ENCODE measurements at regions not wholly inside any gene's neighbourhood (a gene's known extent, or its start where the extent isn't known, plus 50 kb on each side); places are given as distances from the start of the nearest gene placed in this dataset.
"Not testable (repeated sequence)": the region's sequence is repeated elsewhere in the genome, so short reads cannot be mapped to it uniquely, and the experiment has no call there.

DNA sequence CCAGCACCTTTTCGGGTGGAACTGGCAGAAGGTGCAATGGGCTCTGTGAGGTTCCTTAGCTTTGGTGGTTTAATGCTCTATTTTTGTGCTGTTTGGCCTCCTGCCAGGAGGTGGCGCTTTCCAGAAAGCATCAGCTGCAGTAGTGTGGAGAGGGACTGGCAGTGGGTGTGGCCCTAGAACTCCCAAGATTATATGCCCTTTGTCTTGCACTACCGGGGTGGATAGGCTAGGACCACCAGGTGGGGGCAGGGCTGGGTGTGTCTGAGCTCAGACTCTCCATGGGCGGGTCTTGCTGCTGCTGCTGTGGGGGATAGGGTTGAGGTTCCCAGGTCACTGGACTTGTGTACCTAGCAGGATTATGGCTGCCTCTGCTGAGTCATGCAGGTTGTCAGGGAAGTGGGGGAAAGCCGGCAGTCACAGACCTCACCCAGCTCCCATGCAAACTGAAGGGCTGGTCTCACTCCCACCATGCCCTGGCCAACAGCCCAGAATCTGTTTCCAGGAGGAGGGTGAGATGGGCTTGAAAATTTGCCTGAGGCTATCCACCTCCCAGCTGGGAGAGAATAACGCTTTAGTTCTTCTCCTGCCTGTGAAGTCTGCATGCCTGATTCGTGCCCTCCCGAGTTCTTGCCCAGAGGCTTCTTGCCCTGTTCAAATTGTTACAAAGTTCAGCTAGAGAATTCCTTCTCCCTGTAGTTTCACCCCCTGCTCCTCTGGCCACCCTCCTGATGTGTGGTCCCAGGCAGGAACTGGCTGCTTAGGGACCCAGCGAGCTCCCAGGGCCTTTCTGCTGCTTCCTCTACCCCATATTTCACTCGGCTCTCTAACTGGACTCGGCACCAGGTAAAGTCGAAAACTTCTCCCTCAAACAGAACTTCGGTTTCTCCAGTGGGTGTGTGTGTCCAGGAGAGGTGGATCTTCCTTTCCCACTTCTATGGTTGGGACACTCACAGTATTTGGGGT lies 76.5 kb upstream of the BTG3 start:
- CTCF ChIA-PET = interaction anchor here (1.2 to 1.5 kb wide), 5 partner anchors 10 to 237 kb away, joined by 3 to 6 read pairs (median 4); no protein-coding TSS in a partner anchor
- POLR2A ChIA-PET = no interaction called here

- CTCF ChIA-PET = no interaction called here
Observed at GRCh38 chr21:17682924-17683323, 70.2 kb upstream of the BTG3 start.

GRCh38 chr21:17679002-17679600 lies 66.4 kb upstream of the BTG3 start:
- ChIA-PET CTCF (interaction anchor here (0.8 to 3.0 kb wide), 4 partner anchors 9 to 252 kb away, joined by 3 to 16 read pairs (median 4); no protein-coding TSS in a partner anchor), POLR2A (no interaction called here)

More at GRCh38 chr21:17682924-17683323, 70.2 kb upstream of the BTG3 start:
- POLR2A ChIA-PET = no interaction called here

DNA sequence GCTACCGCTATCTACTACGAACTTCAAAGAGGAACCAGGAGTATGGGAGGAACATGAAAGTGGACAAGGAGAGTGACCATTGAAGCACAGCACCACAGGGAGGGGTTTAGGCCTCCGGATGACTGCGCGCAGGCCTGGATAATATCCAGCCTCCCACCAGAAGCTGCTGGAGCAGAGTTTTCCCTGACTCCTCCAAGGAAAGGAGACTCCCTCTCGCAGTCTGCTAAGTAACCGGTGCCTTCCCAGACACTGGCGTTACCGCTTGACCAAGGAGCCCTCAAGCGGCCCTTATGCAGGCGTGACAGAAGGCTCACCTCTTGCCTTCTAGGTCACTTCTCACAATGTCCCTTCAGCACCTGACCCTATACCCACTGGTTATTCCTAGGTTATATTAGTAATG lies 64.2 kb upstream of the BTG3 start:
- CTCF ChIA-PET = interaction anchor here (3.0 kb wide), 1 partner anchor 248 kb away, joined by 16 read pairs; no protein-coding TSS in a partner anchor
- POLR2A ChIA-PET = not testable (repeated sequence)

GRCh38 chr21:17674106-17674505 lies 61.4 kb upstream of the BTG3 start:
- POLR2A ChIA-PET = no interaction called here
- CTCF ChIA-PET = no interaction called here

DNA sequence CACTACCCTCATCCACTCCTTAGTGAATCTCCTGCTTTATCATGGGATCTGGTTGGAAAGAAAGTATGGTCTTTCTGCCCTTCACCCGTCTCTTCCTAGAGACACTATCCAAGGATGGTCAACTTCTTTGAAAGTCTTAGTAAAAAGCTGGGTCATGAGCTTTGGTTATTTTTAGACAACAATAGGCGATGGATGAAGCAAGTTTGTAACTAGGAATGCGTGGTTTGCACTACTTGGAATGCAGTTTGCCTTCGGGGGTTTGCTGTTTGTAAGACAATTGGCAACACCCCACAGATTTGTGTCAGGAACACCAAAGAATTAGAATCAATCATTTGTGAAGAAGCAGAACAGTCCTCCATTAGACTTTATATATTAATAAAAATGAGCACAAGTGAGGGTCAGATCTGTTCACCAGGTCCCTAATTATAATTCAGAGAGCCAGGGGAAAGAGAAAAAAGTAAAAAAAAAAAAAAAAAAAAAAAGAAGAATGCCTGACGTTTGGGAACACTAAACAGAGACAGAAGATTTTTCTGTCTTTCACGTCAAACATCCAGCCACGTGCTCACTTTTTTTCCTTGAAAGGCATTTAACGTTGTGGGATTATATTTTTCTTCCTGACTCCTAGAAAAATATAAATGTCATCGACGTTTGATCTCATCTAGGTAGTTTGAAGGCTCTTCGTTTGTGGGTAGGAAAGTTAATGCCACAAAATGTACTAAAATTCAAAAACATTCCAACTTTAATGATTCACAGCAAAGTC lies 60.7 kb upstream of the BTG3 start:
- POLR2A ChIA-PET = no interaction called here
- CTCF ChIA-PET = no interaction called here

DNA sequence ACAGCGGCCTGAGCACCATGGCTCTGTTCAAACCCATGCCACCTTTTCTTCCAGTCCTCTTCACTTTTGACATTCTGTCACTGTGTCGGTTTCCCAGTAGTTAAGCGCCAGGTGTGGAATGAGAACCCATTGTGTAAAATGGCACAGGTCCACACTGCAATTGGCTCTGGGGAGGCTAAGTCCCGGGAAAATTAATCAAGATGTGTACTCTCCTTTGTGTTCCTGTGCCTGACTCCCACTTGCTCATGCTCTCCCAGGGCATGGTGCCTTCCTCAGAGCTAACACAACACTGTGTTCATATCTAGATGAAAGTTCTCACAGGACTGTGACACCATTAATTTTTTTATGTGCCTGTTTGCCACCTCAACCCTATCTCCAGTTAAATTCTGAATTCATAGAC lies 59.0 kb upstream of the BTG3 start:
- POLR2A ChIA-PET = no interaction called here
- CTCF ChIA-PET = no interaction called here

- ChIA-PET POLR2A (no interaction called here), CTCF (no interaction called here)
Observed at GRCh38 chr21:17668479-17669140, 55.9 kb upstream of the BTG3 start.

- ChIA-PET POLR2A (no interaction called here), CTCF (no interaction called here)
Observed at GRCh38 chr21:17667256-17667655, 54.6 kb upstream of the BTG3 start.

All from activated CD8-positive, alpha-beta memory T cell treated with anti-CD3 and anti-CD28 coated beads for 36 hours (primary cell).